Right lobe of liver (tissue), 4 donors: ENCODE measurements at regions not wholly inside any gene's neighbourhood (a gene's known extent, or its start where the extent isn't known, plus 50 kb on each side); places are given as distances from the start of the nearest gene placed in this dataset.

Source experiments
- CTCF ChIP-seq, 4 donors: fragments of 200-600 bp in 3 of 4; fragments of 450-650 bp in 1 of 4; IDR thresholded peaks; one replicate each; pipeline versions ENCODE4 v1.5.1 to v1.8.0; 2016 to 2022; ENCODE audit warnings: antibody characterized with exemption in 4 of 4, mild to moderate bottlenecking in 2 of 4
- POLR2A ChIP-seq: fragments of 450-650 bp; IDR thresholded peaks from one replicate; pipeline ENCODE4 v1.6.1; 2017; ENCODE audit warnings: antibody characterized with exemption, mild to moderate bottlenecking
- donor health status: DM: no; HTN: no; CAD: no.
- donor health status: DM: no; HTN: no; CAD: no.
- donor health status: DM: no; HTN: yes; CAD: no.

- TF ChIP-seq CTCF (IDR thresholded peaks at IDR 0.05) (no peak), POLR2A (no peak)
Observed at GRCh38 chr5:85604378-85604777, 1013.4 kb upstream of the COX7C start.
